Fibroblast of the aortic adventitia (primary cell): ENCODE measurements at regions not wholly inside any gene's neighbourhood (a gene's known extent, or its start where the extent isn't known, plus 50 kb on each side); places are given as distances from the start of the nearest gene placed in this dataset.

Source experiments
- DNase-seq: peaks from one replicate; pipeline ENCODE4 v3.0.0-alpha.2; 2010; ENCODE audit warnings: low read depth
- H3K4me3 ChIP-seq: 2 replicates; pipeline ENCODE4 v1.5.1; 2011; ENCODE audit warnings: low read depth, mild to moderate bottlenecking, control low read depth, low read length, moderate library complexity
- CTCF ChIP-seq: IDR thresholded peaks from 2 replicates; pipeline ENCODE4 v1.5.1; 2011; ENCODE audit warnings: mild to moderate bottlenecking, low read length, control low read depth, inconsistent platforms; ENCODE audit not compliant: insufficient read depth

- TF ChIP-seq CTCF, result no peak
- H3K4me3 ChIP-seq, result no peak overlapping the region
- no peak for DNase-seq
Observed at GRCh38 chr3:117398141-117398899, 688.7 kb downstream of the TUSC7 start.

GRCh38 chr3:117399311-117400078 is 689.9 kb downstream of the TUSC7 start:
- DNase-seq, result peak; percentile 40
- TF ChIP-seq CTCF, result no peak
- H3K4me3 ChIP-seq, result no peak overlapping the region

- H3K4me3 ChIP-seq, result no peak overlapping the region
- no peak for DNase-seq
- TF ChIP-seq CTCF, result no peak
Observed at GRCh38 chr3:117400303-117400702, 690.7 kb downstream of the TUSC7 start.

GRCh38 chr3:117404141-117404540 is 694.6 kb downstream of the TUSC7 start:
- no peak overlapping the region for H3K4me3 ChIP-seq
- DNase-seq, result peak; percentile 27
- no peak for TF ChIP-seq CTCF

GRCh38 chr3:117404730-117405129 is 695.2 kb downstream of the TUSC7 start:
- TF ChIP-seq CTCF, result no peak
- DNase-seq, result no peak
- H3K4me3 ChIP-seq, result no peak overlapping the region

GRCh38 chr3:117405359-117405758 is 695.8 kb downstream of the TUSC7 start:
- H3K4me3 ChIP-seq, result no peak overlapping the region
- no peak for TF ChIP-seq CTCF
- DNase-seq, result no peak
